ENCODE measurements at regions not wholly inside any gene's neighbourhood (a gene's known extent, or its start where the extent isn't known, plus 50 kb on each side); places are given as distances from the start of the nearest gene placed in this dataset.

DNA sequence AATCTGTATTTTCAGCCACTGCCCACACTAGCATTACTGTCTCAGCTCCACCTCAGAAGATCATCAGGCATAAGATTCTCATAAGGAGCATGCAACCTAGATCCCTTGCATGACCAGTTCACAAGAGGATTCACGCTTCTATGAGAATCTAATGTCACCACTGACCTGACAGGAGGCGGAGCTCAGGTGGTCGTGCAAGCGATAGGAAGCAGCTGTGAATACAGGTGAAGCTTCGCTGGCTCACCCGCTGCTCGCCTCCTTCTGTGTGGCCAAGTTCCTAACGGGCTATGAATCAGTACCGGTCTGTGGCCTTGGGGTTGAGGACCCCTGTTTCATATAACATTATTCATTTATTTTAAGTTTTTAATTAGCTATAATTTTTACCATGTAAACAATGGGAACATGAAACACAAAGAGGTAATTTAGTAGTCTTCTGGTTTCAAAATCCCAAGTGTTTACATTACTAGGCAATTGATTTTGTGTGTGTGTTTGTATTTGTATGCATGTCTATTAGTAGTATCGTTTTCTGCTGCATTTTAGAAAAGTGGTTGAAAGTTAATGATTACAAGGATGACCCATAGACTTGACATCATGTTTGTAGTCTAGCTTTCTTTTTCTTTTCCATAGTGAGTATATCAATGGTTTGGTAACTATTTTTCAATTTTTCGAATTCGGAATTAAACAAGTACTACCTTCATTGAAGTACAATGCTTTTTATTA lies 159.4 kb downstream of the TENT4A start:
- no peak for DNase-seq

DNA sequence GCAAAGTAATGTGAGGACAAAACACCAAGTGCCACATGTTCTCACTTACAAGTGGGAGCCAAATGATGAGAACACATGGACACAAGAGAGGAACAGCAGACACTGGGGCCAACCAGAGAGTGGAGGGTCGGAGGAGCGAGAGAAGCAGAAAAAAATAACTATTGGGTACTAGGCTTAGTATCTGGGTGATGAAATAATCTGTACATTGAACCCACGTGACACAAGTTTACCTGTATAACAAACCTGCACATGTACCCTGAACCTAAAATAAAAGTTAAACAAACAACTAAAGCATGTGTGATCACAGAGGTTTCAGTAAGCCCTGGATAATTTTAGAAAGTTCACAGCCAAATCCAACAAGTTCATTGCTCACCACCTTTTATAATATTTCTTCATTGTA lies 160.1 kb downstream of the TENT4A start:
- DNase-seq = no peak

DNA sequence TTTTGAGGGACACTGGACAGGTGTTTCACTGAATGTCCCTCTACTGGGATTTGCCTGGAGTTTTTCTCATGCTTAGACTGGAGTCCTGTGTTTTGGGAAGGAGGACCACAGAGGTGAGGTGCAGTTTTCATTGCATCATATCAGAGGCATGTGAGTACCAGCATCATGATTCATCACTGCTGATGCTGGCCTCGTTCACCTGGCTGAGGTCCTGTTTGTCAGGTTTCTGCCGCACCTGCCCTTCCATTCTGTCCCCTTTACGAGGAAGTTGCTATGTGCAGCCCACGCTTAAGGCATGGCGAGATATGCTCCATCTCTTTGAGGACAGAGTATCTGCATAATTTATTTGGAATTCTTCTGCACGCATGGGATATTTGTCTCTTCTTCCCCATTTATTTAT lies 162.1 kb downstream of the TENT4A start:
- no peak for DNase-seq

DNA sequence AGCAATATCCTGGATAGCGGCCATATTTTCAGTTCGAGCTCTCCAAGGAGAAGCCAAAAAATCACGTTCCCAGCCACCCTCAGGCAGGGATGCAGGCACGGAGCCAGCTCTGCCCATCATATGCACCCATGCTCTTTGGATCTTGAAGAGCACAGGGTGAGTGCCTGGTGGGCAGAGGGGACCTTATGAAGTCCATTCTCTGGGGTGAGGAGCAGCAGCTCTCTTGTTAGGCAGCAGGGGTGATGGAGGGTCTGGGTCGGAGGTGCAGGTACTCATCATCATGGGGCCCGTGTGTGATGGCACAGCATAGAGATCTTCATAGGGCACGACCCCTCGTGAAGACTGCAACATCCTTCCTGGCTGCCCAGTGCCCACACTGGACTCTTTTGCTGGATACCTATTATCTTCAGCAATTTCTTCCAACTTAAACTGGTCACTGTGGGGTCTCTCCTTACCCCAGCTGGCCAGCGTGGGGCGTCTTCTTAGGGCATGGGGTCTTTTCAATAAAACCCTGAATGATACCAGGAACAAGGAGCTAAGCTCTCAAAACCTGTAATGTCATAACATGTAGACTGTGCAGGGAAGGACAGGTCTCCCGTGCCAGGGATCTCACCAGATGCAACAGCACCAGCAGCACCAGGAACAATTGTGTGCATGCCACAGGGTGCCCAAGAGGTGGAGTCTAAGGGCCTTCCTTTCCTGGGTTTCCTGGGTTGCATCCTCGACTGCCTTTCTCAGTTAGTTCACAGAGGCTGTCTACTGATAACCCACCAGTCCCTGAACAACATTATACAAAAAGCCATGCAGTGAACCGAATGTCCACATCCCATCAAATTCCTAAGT lies 165.0 kb downstream of the TENT4A start:
- DNase-seq = no peak

DNA sequence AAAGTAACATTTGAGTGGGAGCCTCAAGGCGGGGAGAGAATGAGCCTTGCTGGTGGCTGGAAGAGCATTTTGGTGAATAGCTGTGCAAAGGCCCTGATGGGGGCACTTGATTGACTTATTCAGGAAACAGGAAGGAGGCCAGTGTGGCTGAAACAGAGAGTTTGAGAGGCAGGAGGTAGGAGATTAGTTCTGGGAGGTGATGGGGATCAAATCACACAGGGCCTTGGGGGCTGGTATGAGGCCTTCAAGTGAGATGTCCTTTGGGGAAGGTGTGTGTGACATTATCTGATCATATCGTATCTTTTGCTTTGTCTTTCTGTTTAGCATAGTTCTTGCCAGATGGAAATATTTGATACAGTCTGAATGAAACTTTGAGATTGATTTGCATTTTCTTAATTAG lies 172.3 kb downstream of the TENT4A start:
- DNase-seq = no peak

DNA sequence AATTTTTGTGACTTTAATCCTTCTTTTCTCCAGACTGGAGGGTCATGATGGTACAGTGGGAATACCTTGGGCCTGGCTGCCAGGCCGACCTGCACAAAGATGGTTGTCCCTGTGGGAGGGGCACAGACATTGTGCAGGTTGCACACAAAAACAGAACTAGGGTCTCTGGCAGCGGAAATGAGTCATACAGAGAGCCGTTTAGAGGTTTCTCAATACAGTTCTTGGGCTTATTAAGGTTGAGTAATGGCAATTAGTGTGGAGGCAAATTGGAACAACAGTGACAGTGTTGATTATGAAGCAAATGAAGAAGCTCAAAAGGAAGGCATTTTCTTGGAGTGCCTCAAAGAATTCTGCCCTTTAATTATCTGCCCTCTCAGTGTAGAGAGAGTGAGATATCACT lies 173.6 kb downstream of the TENT4A start:
- DNase-seq = no peak

DNA sequence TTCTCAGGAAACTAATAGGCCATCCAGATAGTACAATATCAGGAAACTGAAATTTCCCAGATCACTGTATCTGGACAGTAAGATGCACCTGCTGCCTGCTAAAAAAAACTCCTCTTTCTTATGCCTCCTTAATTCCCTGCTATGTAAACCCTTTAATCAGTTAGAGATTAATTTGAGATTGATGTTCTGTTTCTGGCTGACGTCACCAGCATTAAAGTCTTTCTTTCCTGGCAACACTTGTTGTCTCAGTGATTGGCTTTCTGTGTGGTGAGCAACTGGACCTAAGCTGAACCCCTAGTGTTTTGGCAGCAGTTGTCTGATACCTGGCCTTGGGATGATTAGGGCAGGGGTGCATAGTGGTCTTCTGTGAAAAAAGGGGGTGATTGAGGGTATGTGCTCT lies 175.8 kb downstream of the TENT4A start:
- DNase-seq = no peak

DNA sequence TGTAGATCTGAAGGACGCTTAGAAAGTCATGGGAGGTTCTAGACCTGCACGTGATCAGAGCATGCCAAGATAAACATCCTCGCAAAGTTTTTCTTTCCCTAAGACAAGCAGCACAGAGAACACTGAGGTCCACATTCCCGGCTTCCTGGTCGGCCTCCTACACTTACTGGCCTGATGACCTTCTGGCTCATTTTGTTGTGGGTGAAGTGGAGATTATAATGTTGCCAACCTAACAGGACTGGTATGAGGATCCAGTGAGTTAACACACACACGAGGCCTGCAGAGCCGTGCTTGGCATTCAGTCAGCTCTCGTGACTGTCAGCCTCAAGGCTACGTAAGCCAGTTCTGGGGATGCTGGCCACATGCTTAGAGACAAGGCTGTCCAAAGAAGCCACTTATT lies 186.0 kb downstream of the TENT4A start:
- DNase-seq = no peak

DNA sequence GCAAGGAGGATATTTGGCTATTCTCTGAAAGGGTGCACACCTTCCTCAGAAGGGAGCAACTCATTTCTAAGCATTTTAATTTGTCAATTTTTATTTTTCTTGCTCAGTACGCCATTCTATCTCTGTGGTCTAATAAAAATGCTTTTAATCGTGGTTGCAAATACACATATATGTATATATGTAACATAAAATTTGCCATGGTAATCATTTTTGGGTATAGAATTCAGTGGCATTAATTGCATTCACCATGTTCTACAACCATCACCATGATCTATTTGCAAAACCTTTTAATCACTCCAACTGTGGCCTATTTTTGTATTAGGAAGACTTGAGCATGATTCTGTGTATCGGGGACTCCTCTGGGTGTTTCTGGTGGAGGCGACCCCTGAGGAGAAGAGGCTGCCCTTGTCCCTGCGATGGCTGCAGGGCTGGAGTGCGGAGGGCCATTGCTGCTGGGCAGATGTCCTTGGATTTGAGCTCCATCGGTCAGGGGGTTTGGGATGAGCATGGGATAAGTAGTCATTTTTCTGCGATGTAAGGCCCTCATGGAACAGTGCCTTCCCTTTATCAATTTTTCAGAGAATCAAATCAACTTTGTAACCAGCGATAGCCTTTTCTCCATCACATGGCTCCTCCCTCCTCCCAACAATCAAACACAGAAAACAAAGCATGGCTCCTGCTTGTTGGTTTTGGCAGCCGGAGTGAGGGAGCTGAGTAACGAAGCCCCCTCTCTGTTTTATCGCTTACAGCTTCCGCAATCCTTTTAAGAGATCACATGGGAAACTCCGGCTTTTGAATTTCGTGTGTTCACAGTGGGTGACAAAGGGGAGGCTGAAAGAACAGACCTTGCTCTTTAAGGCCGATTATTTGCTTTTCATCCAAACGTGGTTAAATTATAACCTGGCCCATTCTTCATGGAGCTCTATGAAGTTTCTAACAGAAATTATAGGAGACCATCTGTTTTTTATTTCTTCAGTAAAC lies 187.3 kb downstream of the TENT4A start:
- peak; percentile 75 for DNase-seq

DNA sequence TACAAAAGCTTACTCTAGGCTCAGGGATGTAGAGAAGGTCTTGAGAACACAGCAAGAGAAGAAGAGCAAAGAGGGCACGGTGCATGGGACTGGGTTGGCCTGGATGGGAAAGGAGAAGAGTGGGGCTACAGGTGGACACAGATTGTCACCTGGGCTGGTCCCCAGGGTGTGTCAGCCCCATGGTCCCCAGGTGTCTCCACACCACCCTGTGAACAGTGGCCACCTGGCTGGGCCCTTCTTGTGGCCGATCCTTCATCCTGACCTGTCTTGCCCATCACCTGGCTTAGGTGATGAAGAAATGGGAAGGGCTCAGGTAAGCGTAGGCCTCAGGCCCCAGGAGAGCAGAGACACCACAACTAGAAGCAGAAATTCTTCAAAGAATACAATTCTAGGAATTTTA lies 188.9 kb downstream of the TENT4A start:
- DNase-seq = no peak

DNA sequence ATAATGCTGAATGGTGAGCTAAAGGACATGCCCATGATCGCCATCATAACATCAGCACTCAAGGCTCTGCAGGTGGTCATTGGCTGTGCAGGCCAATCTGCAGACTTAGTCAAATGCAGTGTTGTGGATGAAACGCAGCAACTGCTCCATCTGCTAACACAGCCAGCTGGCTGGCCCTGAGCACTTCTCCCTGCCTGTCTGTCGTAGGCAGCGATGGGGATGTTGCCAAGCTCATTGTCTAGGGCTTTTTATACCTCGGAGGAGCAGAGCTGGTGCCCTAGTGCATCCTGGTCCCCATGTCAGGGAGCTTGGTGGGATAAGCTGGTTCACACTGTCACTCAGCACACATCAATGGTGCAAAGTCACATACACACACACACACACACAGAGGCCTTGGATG lies 189.4 kb downstream of the TENT4A start:
- DNase-seq = no peak

DNA sequence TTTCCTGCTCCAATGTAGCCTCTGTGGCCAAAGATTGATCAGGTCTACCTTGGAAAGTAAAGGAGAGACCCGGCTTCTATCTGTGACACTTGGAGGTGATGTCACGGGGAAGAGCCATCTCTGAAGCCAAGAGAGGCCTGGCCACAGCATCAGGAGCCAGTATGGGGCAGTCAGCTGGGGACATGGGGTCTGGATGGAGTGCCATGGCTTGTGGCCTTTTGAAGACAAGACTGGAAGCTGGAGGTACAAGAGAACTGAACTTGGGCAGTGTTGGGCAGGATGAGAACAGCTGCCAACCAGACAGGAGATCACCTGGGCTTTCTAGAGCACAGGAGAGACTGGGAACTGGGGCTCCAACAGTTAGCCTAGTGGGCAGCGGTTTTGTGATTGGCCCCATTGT lies 190.7 kb downstream of the TENT4A start:
- DNase-seq = no peak

DNA sequence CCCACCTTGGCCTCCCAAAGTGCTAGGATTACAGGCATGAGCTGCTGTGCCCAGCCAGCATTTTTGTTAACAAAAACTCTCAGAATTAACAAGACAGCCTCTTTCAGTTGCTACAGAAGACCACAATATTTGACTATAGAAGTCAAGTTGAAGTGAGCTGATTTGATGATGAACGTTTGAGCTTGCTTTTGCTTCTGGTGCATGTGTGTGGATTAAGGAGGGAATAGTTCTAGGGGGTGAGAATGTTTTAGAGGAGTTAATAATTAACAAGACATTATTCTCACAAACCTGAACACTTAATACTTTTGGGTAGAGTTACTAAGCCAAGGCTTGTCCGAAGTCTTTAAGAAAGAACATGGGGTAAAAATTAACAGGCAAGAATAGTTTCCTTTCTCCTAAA lies 191.6 kb downstream of the TENT4A start:
- DNase-seq = no peak

DNA sequence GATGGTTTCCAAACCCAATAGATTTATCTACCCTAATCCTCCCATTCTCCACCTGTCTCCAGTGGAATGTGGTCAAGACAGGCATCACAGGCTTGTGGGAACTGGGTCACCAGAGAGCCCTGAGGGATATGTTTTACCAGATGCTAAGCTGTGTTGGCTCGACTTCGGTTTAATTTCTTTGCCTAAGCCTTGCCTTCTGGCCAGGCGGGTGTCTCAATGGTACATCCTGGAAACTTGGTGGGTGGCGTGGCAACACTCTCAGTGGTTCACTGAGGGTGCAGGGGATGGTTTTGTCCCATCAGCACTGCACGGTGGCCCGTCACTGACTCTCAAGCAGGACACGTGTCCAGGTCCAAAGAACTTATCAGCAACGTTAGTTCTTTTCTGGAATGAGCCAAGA lies 192.2 kb downstream of the TENT4A start:
- no peak for DNase-seq

DNA sequence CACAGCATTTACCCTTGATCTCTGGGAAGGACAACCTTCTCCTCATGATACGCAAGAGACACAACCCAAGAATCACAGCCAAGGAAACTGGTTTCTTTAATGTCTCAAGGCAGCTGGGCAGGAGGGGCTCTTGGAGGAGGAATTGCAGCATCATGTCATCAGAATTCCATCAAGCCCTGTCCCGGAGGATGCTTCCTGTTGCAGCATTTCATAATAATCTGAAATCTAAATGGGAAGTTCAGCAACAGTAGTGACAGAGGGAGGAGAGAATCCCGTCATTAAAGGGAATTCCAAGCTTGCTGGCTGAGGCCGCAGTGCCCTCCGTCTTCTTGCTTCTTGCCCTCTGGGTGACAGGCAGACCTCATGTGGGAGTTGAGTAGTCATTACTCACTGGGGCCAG lies 192.7 kb downstream of the TENT4A start:
- DNase-seq = no peak

DNA sequence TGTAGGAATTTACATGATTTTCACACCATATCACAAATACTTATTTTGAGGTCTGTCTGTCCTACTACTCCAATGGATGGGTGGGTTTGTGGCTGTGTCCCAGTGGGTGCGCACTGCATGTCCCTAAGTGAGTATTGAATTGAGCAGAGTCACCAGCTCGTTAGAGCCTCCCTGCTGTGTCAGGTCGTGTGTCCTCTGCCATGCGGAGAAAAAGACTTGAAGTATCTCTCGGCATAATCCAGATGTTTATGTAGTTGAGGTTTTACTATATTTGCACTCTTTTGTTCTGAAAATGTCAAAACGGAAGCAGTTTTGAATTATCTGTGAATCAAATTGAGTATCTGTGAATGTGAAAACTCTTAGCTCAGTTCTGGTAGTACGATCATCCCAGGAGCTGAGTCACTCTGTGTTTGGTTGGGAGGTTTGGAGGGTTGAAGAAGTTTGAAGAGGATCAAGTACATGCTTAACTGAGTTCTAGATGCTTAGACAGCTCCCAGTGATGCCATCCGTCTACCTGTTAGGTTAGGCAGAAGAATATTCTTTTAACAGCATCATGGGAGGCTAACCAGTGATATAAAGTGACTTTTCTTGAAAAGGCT lies 194.2 kb downstream of the TENT4A start:
- no peak for DNase-seq

DNA sequence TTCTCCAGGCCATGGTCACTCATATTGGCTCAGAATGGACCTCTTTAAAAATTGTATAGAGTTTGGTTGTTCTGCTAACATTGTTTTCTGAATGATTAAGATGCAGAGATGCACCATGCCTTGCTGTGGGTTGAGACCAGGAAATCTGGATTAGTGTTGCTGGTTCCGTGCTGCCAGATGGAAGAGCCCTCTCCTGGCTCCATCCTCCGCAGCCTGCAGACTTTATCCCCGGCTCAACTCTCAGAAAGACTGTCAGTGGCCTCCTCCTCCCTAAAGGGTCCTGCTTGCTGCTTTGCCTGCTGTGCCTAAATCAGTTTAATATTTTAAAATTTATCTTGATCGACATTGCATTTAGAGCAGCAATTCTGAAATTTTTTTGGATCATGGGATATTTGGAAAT lies 196.7 kb downstream of the TENT4A start:
- no peak for DNase-seq

DNA sequence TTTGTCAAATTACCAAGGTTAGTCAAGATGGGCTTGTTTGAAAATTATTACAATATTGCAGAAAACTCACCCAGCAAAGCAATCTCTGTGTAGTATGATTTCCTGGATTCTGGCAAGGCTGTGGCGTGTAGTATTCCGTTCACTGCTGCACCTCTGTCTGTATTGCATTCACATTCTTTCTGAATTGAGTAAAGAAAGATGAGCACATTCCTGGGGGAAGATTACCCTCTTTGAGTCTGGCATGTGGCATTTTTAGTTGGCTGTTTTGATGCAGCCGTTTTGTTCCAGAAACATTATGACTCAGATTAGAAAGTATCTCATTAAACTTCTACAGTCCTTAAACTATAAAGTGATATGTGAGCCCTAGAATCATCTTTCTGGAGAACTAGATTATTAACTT lies 197.7 kb downstream of the TENT4A start:
- no peak for DNase-seq

DNA sequence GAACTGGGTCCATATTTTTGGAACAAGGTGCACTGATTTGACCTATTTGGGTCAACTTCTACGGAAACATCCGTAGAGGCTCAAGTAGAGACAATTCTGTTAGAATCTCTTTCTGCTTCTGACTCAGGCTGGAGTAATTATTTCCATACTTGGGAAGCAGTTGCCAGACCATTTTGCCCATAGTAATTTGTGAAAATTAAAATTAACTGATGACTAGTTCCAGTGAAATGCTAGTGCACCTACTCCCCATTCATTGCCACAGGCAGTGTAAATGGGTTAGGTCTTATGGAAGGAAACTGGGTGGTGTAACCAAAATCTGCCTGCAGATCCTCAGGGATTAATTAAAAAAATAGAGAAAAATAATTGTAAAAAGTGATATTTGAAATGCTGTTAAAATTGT lies 201.1 kb downstream of the TENT4A start:
- no peak for DNase-seq

DNA sequence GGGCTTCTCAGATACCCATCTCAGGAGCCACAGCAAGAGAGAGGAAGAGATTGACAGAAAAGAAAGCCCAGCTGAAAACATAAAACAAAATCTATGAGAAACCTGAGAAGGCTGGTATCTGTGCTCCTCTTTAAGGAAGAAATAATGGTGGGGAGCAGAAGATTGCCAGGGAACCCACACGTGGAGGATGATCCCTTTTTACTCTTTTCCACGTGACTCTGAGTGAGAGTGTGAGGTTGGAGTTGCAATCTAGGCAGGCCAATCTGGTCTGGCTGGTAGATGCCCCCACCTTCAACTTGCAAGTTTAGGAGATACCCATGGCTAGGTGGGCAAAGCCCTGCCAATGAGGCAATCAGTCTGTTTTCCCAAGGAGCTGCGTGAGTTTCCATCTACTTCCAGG lies 202.3 kb downstream of the TENT4A start:
- DNase-seq = no peak

DNA sequence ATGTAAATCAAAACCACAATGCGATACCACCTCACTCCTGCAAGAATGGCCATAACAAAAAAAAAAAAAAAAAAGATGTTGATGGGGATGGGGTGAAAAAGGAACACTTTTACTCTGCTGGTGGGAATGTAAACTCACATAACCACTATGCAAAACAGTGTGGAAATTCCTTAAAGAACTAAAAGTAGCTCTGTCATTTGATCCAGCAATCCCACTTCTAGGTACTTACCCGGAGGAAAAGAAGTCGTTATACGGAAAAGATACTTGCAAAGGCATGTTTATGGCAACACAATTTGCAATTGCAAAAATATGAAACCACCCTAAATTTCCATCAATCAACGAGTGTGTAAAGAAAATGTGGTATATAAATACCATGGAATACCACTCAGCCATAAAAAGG lies 205.0 kb downstream of the TENT4A start:
- no peak for DNase-seq

DNA sequence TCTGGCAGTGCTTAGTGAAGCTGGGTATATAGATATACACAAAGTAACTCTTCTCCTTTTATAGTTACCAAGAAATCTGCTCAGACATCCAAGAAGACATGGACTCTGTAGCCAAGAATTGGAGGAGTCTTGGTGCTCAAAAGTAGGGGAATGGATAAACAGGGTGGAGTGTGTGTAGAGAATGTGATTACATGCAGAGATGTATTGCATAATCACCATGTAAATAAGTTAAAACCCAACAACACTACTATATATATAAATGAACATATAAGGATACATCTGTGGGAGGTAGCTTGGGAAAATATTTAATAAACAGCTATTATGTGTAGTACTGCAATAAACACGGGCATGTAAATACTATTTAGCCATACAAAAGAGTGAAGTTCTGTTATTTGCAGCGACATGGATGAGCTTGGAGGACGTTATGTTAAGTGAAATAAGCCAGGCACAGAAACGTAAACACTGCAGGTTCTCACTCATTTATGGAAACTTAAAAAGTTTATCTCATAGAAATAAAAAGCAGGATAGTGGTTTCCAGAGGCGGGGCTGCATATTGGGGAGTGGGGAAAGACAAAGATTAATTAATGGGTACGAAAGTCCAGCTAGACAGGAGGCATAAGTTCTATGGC lies 207.5 kb downstream of the TENT4A start:
- no peak for DNase-seq
